ENCODE measurements at regions not wholly inside any gene's neighbourhood (a gene's known extent, or its start where the extent isn't known, plus 50 kb on each side); places are given as distances from the start of the nearest gene placed in this dataset.

DNA sequence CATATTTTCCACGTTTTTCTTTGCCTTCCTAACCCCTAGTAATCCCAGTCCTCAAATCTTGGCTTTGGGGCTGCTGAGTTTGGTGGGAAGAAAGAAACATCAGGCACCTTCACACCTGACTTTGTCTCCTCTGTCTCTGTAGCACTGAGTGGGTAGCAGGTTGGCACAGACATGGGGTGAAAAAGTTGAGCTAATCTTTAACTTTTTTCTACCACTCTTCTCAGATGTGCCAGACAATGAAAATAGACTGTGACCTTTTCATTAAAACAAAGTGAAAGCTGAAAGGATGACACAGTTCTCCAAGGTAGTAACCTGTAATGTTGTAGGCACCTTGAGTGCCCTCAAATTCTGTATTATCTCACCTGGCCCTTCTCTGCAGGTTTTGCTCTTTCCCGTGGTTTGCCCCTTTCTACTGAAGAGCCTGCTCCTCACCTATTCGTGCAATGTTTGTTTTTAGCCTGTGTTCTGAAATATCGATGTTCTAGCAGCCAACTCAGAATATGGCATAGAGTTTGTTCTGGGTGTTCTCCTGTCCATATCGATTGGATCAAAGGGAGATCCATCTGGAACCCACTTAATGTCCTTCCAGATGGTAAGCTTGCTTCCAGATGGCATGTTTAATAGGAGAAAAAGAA, 57.8 kb upstream of the ATXN1 start:
- TF ChIP-seq, protein P1, sequence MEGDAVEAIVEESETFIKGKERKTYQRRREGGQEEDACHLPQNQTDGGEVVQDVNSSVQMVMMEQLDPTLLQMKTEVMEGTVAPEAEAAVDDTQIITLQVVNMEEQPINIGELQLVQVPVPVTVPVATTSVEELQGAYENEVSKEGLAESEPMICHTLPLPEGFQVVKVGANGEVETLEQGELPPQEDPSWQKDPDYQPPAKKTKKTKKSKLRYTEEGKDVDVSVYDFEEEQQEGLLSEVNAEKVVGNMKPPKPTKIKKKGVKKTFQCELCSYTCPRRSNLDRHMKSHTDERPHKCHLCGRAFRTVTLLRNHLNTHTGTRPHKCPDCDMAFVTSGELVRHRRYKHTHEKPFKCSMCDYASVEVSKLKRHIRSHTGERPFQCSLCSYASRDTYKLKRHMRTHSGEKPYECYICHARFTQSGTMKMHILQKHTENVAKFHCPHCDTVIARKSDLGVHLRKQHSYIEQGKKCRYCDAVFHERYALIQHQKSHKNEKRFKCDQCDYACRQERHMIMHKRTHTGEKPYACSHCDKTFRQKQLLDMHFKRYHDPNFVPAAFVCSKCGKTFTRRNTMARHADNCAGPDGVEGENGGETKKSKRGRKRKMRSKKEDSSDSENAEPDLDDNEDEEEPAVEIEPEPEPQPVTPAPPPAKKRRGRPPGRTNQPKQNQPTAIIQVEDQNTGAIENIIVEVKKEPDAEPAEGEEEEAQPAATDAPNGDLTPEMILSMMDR (IDR thresholded peaks at IDR 0.05): no peak
- TF ChIP-seq POLR2A (IDR thresholded peaks at IDR 0.05): no peak

All from adrenal gland (tissue), 5 donors.